Left ventricle myocardium inferior (tissue), 1 donor: ENCODE measurements at regions not wholly inside any gene's neighbourhood (a gene's known extent, or its start where the extent isn't known, plus 50 kb on each side); places are given as distances from the start of the nearest gene placed in this dataset.

Experiments used
- DNase-seq: peaks from one replicate; pipeline ENCODE4 v3.0.0-alpha.2; 2020
- H3K27ac ChIP-seq: fragments of 200-600 bp; replicated peaks from 2 replicates; pipeline ENCODE4 v1.8.0; 2021
- H3K27me3 ChIP-seq: fragments of 200-600 bp; 2 replicates; pipeline ENCODE4 v1.8.0; 2021; ENCODE audit warnings: low read depth
- H3K36me3 ChIP-seq: fragments of 200-600 bp; 2 replicates; pipeline ENCODE4 v1.8.0; 2021
- H3K4me1 ChIP-seq: fragments of 200-600 bp; 2 replicates; pipeline ENCODE4 v1.8.0; 2021
- H3K4me3 ChIP-seq: fragments of 200-600 bp; 2 replicates; pipeline ENCODE4 v1.8.0; 2021; ENCODE audit warnings: mild to moderate bottlenecking, moderate library complexity
- H3K9me3 ChIP-seq: fragments of 200-600 bp; replicated peaks from 2 replicates; pipeline ENCODE4 v1.8.0; 2021
- CTCF ChIP-seq: fragments of 200-600 bp; IDR thresholded peaks from 2 replicates; pipeline ENCODE4 v1.8.0; 2021; ENCODE audit warnings: antibody characterized with exemption, mild to moderate bottlenecking, borderline replicate concordance
- intact Hi-C: fragments of 100-400 bp; cut with micrococcal nuclease; formaldehyde crosslinking; loops from one replicate; pipeline ENCODE4 v1.11.0; 2022
- donor health status: DM: no; HTN: yes; CAD: no; lungs with severe emphysema.

- H3K36me3 ChIP-seq: no peaks in the 10 kb centered on the region
- no peaks in the 10 kb centered on the region for H3K27me3 ChIP-seq
- no peak for TF ChIP-seq CTCF
- no peak for DNase-seq
- intact Hi-C loops: no loop called here
- H3K4me1 ChIP-seq: no peaks in the 10 kb centered on the region
- no peak overlapping the region for H3K4me3 ChIP-seq
- H3K9me3 ChIP-seq: no peaks in the 10 kb centered on the region
- no peak overlapping the region for H3K27ac ChIP-seq
These were observed 527.7 kb downstream of the SOX11 start for GRCh38 chr2:6219906-6220305.

- no peak for TF ChIP-seq CTCF
- H3K36me3 ChIP-seq: no peaks in the 10 kb centered on the region
- H3K4me3 ChIP-seq: no peak overlapping the region
- no peaks in the 10 kb centered on the region for H3K4me1 ChIP-seq
- H3K27ac ChIP-seq: no peak overlapping the region
- no peak for DNase-seq
- intact Hi-C loops: no loop called here
- no peaks in the 10 kb centered on the region for H3K9me3 ChIP-seq
- no peaks in the 10 kb centered on the region for H3K27me3 ChIP-seq
These were observed 530.1 kb downstream of the SOX11 start for GRCh38 chr2:6222296-6222695.

GRCh38 chr2:6224267-6224666 lies 532.1 kb downstream of the SOX11 start:
- Histone ChIP-seq H3K9me3 (no peaks in the 10 kb centered on the region), H3K27ac (no peak overlapping the region), H3K27me3 (no peaks in the 10 kb centered on the region), H3K4me1 (no peaks in the 10 kb centered on the region), H3K4me3 (no peak overlapping the region), H3K36me3 (no peaks in the 10 kb centered on the region)
- intact Hi-C loops: no loop called here
- no peak for DNase-seq
- TF ChIP-seq CTCF: no peak

- no peak for DNase-seq
- Histone ChIP-seq H3K27ac (no peak overlapping the region), H3K4me1 (no peaks in the 10 kb centered on the region), H3K27me3 (no peaks in the 10 kb centered on the region), H3K4me3 (no peak overlapping the region), H3K36me3 (no peaks in the 10 kb centered on the region), H3K9me3 (no peaks in the 10 kb centered on the region)
- no peak for TF ChIP-seq CTCF
- intact Hi-C loops: no loop called here
These were observed 536.1 kb downstream of the SOX11 start for GRCh38 chr2:6228251-6228650.

- no peak overlapping the region for H3K4me3 ChIP-seq
- no peak for TF ChIP-seq CTCF
- no peaks in the 10 kb centered on the region for H3K9me3 ChIP-seq
- H3K36me3 ChIP-seq: no peaks in the 10 kb centered on the region
- no peaks in the 10 kb centered on the region for H3K4me1 ChIP-seq
- no peaks in the 10 kb centered on the region for H3K27me3 ChIP-seq
- intact Hi-C loops: no loop called here
- no peak overlapping the region for H3K27ac ChIP-seq
- no peak for DNase-seq
These were observed 539.0 kb downstream of the SOX11 start for GRCh38 chr2:6231166-6231565.

- no peaks in the 10 kb centered on the region for H3K4me1 ChIP-seq
These were observed 541.8 kb downstream of the SOX11 start for GRCh38 chr2:6233993-6234392.

More at GRCh38 chr2:6233993-6234392, 541.8 kb downstream of the SOX11 start:
- Histone ChIP-seq H3K27me3 (no peaks in the 10 kb centered on the region), H3K4me3 (no peak overlapping the region), H3K9me3 (no peaks in the 10 kb centered on the region), H3K36me3 (no peaks in the 10 kb centered on the region), H3K27ac (no peak overlapping the region)
- no peak for TF ChIP-seq CTCF
- no peak for DNase-seq
- intact Hi-C loops: no loop called here
